ENCODE measurements at regions not wholly inside any gene's neighbourhood (a gene's known extent, or its start where the extent isn't known, plus 50 kb on each side); places are given as distances from the start of the nearest gene placed in this dataset.

DNA sequence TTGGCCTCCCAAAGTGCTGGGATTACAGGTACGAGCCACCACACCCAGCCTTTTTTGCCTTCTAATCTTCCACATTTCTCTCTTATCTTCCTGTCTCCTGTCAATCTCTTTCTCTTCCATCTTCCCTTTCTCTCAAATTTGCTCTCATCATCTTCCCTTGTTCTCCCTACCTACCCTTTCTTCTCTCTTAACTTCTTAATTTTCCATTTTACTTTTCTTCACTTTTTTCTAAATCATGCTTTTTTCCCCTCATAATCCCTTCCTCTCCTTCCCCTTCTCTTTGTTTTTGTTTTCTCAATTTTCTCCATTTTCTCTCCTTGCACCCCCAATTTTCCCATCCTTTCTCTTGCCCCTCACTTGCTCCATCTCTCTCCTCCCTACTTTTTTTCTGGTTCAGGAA is 545.7 kb downstream of the OMA1 start:
- DNase-seq (no peak), ATAC-seq (ENCODE audit: low read depth) (no peak)
- TF ChIP-seq, protein P1, sequence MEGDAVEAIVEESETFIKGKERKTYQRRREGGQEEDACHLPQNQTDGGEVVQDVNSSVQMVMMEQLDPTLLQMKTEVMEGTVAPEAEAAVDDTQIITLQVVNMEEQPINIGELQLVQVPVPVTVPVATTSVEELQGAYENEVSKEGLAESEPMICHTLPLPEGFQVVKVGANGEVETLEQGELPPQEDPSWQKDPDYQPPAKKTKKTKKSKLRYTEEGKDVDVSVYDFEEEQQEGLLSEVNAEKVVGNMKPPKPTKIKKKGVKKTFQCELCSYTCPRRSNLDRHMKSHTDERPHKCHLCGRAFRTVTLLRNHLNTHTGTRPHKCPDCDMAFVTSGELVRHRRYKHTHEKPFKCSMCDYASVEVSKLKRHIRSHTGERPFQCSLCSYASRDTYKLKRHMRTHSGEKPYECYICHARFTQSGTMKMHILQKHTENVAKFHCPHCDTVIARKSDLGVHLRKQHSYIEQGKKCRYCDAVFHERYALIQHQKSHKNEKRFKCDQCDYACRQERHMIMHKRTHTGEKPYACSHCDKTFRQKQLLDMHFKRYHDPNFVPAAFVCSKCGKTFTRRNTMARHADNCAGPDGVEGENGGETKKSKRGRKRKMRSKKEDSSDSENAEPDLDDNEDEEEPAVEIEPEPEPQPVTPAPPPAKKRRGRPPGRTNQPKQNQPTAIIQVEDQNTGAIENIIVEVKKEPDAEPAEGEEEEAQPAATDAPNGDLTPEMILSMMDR (IDR thresholded peaks at IDR 0.05), result no peak
- TF ChIP-seq EZH2 (IDR thresholded peaks at IDR 0.05; ENCODE audit: borderline replicate concordance, insufficient read depth, low read depth, low read length, poor library complexity, severe bottlenecking), result no peak
- H3K27me3 ChIP-seq (replicated peaks in 1 of 4; ENCODE audit: control extremely low read depth in 1 of 4, control insufficient read depth in 3 of 4, insufficient read depth in 4 of 4, low read length in 3 of 4), result no peaks in the 10 kb centered on the region
- no peaks in the 10 kb centered on the region for H3K4me1 ChIP-seq (ENCODE audit: control insufficient read depth in 2 of 2, insufficient read depth in 2 of 2, low read length in 2 of 2)
- WGBS (ENCODE audit: insufficient coverage), result 90% methylated on average over 1 of the region's 1 CpG
- no peak overlapping the region for H3K27ac Mint-ChIP-seq
- peaks cover 0 to 3% (median 0%) of the 10 kb centered on the region in 3 donors for H3K9me3 ChIP-seq (ENCODE audit: control extremely low read depth in 1 of 3, control insufficient read depth in 2 of 3, insufficient read depth in 1 of 3, low read length in 2 of 3)
- CTCF ChIA-PET, result no interaction called here
- H3K9me3 Mint-ChIP-seq (ENCODE audit: insufficient read depth), result no peaks in the 10 kb centered on the region
- POLR2A ChIA-PET, result no interaction called here
- no peaks in the 10 kb centered on the region for H3K4me1 Mint-ChIP-seq
- no peak overlapping the region for H3K4me3 Mint-ChIP-seq
- no peak overlapping the region for H2AFZ ChIP-seq (ENCODE audit: insufficient read depth, low read depth, low read length, poor library complexity, severe bottlenecking)
- H3K4me3 ChIP-seq (ENCODE audit: control extremely low read depth in 1 of 5, extremely low read depth in 1 of 5, insufficient read depth in 1 of 5, low read depth in 2 of 5, low read length in 4 of 5), result no peak overlapping the region
- intact Hi-C loops (cut with micrococcal nuclease), result no loop called here
- no peak overlapping the region for H3K4me2 ChIP-seq (replicated peaks; ENCODE audit: low read depth, low read length, poor library complexity, severe bottlenecking)
- no peak overlapping the region for H3K9ac ChIP-seq (ENCODE audit: low read length)
- H4K20me1 ChIP-seq (ENCODE audit: control insufficient read depth, insufficient read depth, low read length, poor library complexity, severe bottlenecking), result no peaks in the 10 kb centered on the region
- no peaks in the 10 kb centered on the region for H3K36me3 ChIP-seq (replicated peaks in 1 of 2; ENCODE audit: control extremely low read depth in 1 of 2, control insufficient read depth in 1 of 2, extremely low read depth in 1 of 2, insufficient read depth in 2 of 2, low read length in 1 of 2)
- no peak overlapping the region for H3K27ac ChIP-seq (ENCODE audit: low read length in 2 of 2)
- peaks cover 17% of the 10 kb centered on the region for H3K27me3 Mint-ChIP-seq
- H3K79me2 ChIP-seq (ENCODE audit: control insufficient read depth, insufficient read depth, low read length), result no peaks in the 10 kb centered on the region

DNA sequence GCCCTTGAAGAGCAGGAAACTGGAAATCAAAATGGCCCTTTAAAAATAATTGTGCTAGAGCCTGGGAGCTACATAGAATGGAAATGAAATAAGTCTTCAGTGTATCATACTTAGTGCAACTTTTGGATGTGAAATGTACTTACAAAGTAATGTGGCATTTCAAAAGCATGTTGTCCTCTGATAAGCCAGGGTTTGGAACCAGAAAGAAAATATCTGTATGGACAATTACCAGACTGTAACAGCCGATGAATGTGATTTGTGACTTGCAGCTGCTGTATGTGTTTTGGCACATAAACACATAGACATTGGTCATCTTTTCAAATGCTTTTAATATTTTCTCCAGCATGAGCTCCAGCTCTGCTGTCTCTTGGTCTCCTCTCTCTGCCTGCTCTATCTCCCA is 546.4 kb downstream of the OMA1 start:
- H3K79me2 ChIP-seq (ENCODE audit: control insufficient read depth, insufficient read depth, low read length), result no peaks in the 10 kb centered on the region
- no peak for TF ChIP-seq EZH2 (IDR thresholded peaks at IDR 0.05; ENCODE audit: borderline replicate concordance, insufficient read depth, low read depth, low read length, poor library complexity, severe bottlenecking)
- TF ChIP-seq, protein P1 (IDR thresholded peaks at IDR 0.05), result no peak
- intact Hi-C loops (cut with micrococcal nuclease), result no loop called here
- H3K9ac ChIP-seq (ENCODE audit: low read length), result no peak overlapping the region
- H3K4me2 ChIP-seq (replicated peaks; ENCODE audit: low read depth, low read length, poor library complexity, severe bottlenecking), result no peak overlapping the region
- H3K4me3 ChIP-seq (ENCODE audit: control extremely low read depth in 1 of 5, extremely low read depth in 1 of 5, insufficient read depth in 1 of 5, low read depth in 2 of 5, low read length in 4 of 5), result no peak overlapping the region
- peaks cover 0 to 3% (median 0%) of the 10 kb centered on the region in 3 donors for H3K9me3 ChIP-seq (ENCODE audit: control extremely low read depth in 1 of 3, control insufficient read depth in 2 of 3, insufficient read depth in 1 of 3, low read length in 2 of 3)
- H3K27me3 ChIP-seq (replicated peaks in 1 of 4; ENCODE audit: control extremely low read depth in 1 of 4, control insufficient read depth in 3 of 4, insufficient read depth in 4 of 4, low read length in 3 of 4), result no peaks in the 10 kb centered on the region
- H3K27ac ChIP-seq (ENCODE audit: low read length in 2 of 2), result no peak overlapping the region
- Mint-ChIP-seq H3K4me3 (no peak overlapping the region), H3K4me1 (no peaks in the 10 kb centered on the region), H3K9me3 (ENCODE audit: insufficient read depth) (no peaks in the 10 kb centered on the region), H3K27ac (no peak overlapping the region), H3K27me3 (peaks cover 17% of the 10 kb centered on the region)
- H3K36me3 ChIP-seq (replicated peaks in 1 of 2; ENCODE audit: control extremely low read depth in 1 of 2, control insufficient read depth in 1 of 2, extremely low read depth in 1 of 2, insufficient read depth in 2 of 2, low read length in 1 of 2), result no peaks in the 10 kb centered on the region
- POLR2A ChIA-PET, result no interaction called here
- DNase-seq (no peak), ATAC-seq (ENCODE audit: low read depth) (no peak)
- H4K20me1 ChIP-seq (ENCODE audit: control insufficient read depth, insufficient read depth, low read length, poor library complexity, severe bottlenecking), result no peaks in the 10 kb centered on the region
- no peak overlapping the region for H2AFZ ChIP-seq (ENCODE audit: insufficient read depth, low read depth, low read length, poor library complexity, severe bottlenecking)
- no peaks in the 10 kb centered on the region for H3K4me1 ChIP-seq (ENCODE audit: control insufficient read depth in 2 of 2, insufficient read depth in 2 of 2, low read length in 2 of 2)
- CTCF ChIA-PET, result no interaction called here
- WGBS (ENCODE audit: insufficient coverage), result 100% methylated on average over 1 of the region's 1 CpG
